ENCODE measurements at regions not wholly inside any gene's neighbourhood (a gene's known extent, or its start where the extent isn't known, plus 50 kb on each side); places are given as distances from the start of the nearest gene placed in this dataset.

DNA sequence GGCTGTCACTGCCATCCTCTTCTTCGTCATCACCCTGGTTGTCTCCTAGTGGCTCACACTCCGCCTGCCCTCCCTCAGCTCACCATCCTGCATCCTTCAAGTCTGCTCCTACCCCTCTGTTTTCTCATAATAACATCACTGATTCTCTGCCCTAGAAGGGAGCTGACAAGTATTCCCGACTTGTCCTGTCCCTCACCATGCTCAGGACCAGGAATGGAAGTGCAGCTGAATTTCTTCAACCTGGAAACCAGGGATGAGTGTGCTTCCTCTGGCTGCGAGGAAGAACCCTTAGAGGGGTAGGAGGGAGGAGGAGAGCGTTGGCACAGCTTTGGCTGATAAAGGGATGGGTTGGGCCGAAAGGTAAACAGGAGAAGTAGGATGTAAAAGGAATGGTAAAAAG lies 174.8 kb upstream of the GPR26 start:
- 63% methylated on average over 6 of the region's 6 CpGs for WGBS
- DNase-seq (ENCODE audit: low spot score), result no peak

DNA sequence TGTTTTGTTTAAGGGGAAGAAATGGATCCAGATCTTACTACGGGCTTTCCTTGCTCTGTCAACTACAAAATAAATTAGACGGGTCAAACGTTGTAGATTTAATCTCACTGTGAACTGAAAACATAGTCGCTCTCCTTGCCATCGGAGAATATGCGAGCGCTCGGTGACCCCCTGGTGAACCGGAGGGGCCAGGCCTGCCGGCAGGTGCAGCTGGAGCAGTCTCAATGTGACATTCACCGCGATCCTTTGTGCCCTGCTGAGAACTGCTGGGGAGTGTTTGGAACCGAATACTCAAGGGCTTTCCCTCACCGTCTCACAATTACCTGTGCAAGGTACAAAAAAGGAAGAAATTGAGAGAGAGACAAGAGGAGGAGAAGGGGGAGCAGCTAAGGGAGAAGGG lies 174.1 kb upstream of the GPR26 start:
- Histone ChIP-seq H3K4me1 (replicated peaks) (no peaks in the 10 kb centered on the region), H3K9me3 (no peaks in the 10 kb centered on the region), H3K27ac (no peak overlapping the region), H3K27me3 (replicated peaks; ENCODE audit: insufficient read depth) (no peaks in the 10 kb centered on the region), H3K36me3 (no peaks in the 10 kb centered on the region), H3K4me3 (no peak overlapping the region)
- 23% methylated on average over 14 of the region's 14 CpGs for WGBS
- TF ChIP-seq POLR2A (IDR thresholded peaks at IDR 0.05) (no peak), POLR2AphosphoS5 (IDR thresholded peaks at IDR 0.05) (no peak)
- TF ChIP-seq, protein P1, sequence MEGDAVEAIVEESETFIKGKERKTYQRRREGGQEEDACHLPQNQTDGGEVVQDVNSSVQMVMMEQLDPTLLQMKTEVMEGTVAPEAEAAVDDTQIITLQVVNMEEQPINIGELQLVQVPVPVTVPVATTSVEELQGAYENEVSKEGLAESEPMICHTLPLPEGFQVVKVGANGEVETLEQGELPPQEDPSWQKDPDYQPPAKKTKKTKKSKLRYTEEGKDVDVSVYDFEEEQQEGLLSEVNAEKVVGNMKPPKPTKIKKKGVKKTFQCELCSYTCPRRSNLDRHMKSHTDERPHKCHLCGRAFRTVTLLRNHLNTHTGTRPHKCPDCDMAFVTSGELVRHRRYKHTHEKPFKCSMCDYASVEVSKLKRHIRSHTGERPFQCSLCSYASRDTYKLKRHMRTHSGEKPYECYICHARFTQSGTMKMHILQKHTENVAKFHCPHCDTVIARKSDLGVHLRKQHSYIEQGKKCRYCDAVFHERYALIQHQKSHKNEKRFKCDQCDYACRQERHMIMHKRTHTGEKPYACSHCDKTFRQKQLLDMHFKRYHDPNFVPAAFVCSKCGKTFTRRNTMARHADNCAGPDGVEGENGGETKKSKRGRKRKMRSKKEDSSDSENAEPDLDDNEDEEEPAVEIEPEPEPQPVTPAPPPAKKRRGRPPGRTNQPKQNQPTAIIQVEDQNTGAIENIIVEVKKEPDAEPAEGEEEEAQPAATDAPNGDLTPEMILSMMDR (IDR thresholded peaks at IDR 0.05), result no peak
- intact Hi-C loops (cut with DNase I), result no loop called here
- DNase-seq (ENCODE audit: low spot score), result no peak

More for the DNA sequence above, 174.8 kb upstream of the GPR26 start:
- no peak for TF ChIP-seq POLR2AphosphoS5 (IDR thresholded peaks at IDR 0.05)
- no peak for TF ChIP-seq POLR2A (IDR thresholded peaks at IDR 0.05)
- TF ChIP-seq, protein P1 (IDR thresholded peaks at IDR 0.05), result no peak
- intact Hi-C loops (cut with DNase I), result no loop called here
- Histone ChIP-seq H3K9me3 (no peaks in the 10 kb centered on the region), H3K27me3 (replicated peaks; ENCODE audit: insufficient read depth) (no peaks in the 10 kb centered on the region), H3K36me3 (no peaks in the 10 kb centered on the region), H3K27ac (no peak overlapping the region), H3K4me1 (replicated peaks) (no peaks in the 10 kb centered on the region), H3K4me3 (no peak overlapping the region)

- no peaks in the 10 kb centered on the region for H3K9me3 ChIP-seq
- H3K4me3 ChIP-seq, result no peak overlapping the region
- intact Hi-C loops (cut with DNase I), result no loop called here
- no peak for DNase-seq (ENCODE audit: low spot score)
- no peaks in the 10 kb centered on the region for H3K27me3 ChIP-seq (replicated peaks; ENCODE audit: insufficient read depth)
- no peaks in the 10 kb centered on the region for H3K36me3 ChIP-seq
- no peak overlapping the region for H3K27ac ChIP-seq
- no peaks in the 10 kb centered on the region for H3K4me1 ChIP-seq (replicated peaks)
- WGBS, result 90% methylated on average over 5 of the region's 5 CpGs
- TF ChIP-seq, protein P1 (IDR thresholded peaks at IDR 0.05), result no peak
- no peak for TF ChIP-seq POLR2AphosphoS5 (IDR thresholded peaks at IDR 0.05)
- TF ChIP-seq POLR2A (IDR thresholded peaks at IDR 0.05), result no peak
These were observed 171.8 kb upstream of the GPR26 start for GRCh38 chr10:123494301-123494808.

GRCh38 chr10:123496375-123496774 lies 169.8 kb upstream of the GPR26 start:
- WGBS, result 55% methylated on average over 6 of the region's 6 CpGs
- Histone ChIP-seq H3K4me1 (replicated peaks) (no peaks in the 10 kb centered on the region), H3K27ac (no peak overlapping the region), H3K36me3 (no peaks in the 10 kb centered on the region), H3K9me3 (no peaks in the 10 kb centered on the region), H3K27me3 (replicated peaks; ENCODE audit: insufficient read depth) (no peaks in the 10 kb centered on the region), H3K4me3 (no peak overlapping the region)
- TF ChIP-seq POLR2A (IDR thresholded peaks at IDR 0.05) (no peak), POLR2AphosphoS5 (IDR thresholded peaks at IDR 0.05) (no peak)
- intact Hi-C loops (cut with DNase I), result no loop called here
- DNase-seq (ENCODE audit: low spot score), result no peak

GRCh38 chr10:123496996-123497660 lies 169.0 kb upstream of the GPR26 start:
- no peaks in the 10 kb centered on the region for H3K36me3 ChIP-seq
- no peak overlapping the region for H3K27ac ChIP-seq
- no peak for DNase-seq (ENCODE audit: low spot score)
- WGBS, result 56% methylated on average over 10 of the region's 10 CpGs
- no peaks in the 10 kb centered on the region for H3K27me3 ChIP-seq (replicated peaks; ENCODE audit: insufficient read depth)
- no peaks in the 10 kb centered on the region for H3K4me1 ChIP-seq (replicated peaks)
- intact Hi-C loops (cut with DNase I), result no loop called here
- TF ChIP-seq, protein P1 (IDR thresholded peaks at IDR 0.05), result no peak
- TF ChIP-seq POLR2A (IDR thresholded peaks at IDR 0.05) (no peak), POLR2AphosphoS5 (IDR thresholded peaks at IDR 0.05) (no peak)
- no peaks in the 10 kb centered on the region for H3K9me3 ChIP-seq
- no peak overlapping the region for H3K4me3 ChIP-seq
